Ovary (tissue), 3 donors: ENCODE measurements at regions not wholly inside any gene's neighbourhood (a gene's known extent, or its start where the extent isn't known, plus 50 kb on each side); places are given as distances from the start of the nearest gene placed in this dataset.

Source experiments
- CTCF ChIP-seq, 3 donors: fragments of 450-650 bp in 2 of 3; fragments of 200-600 bp in 1 of 3; IDR thresholded peaks; one replicate each; pipeline versions ENCODE4 v1.5.1 to v1.8.0; 2016 to 2022; ENCODE audit warnings: antibody characterized with exemption in 3 of 3, mild to moderate bottlenecking in 1 of 3
- EP300 ChIP-seq: sonication (generic); formaldehyde crosslinking; IDR thresholded peaks from one replicate; pipeline ENCODE4 v1.6.1; 2017; ENCODE audit warnings: antibody characterized with exemption
- POLR2A ChIP-seq: fragments of 450-650 bp; IDR thresholded peaks from one replicate; pipeline ENCODE4 v1.6.1; 2017; ENCODE audit warnings: antibody characterized with exemption, mild to moderate bottlenecking, moderate library complexity
- donor health status: DM: no; HTN: no; CAD: no.

DNA sequence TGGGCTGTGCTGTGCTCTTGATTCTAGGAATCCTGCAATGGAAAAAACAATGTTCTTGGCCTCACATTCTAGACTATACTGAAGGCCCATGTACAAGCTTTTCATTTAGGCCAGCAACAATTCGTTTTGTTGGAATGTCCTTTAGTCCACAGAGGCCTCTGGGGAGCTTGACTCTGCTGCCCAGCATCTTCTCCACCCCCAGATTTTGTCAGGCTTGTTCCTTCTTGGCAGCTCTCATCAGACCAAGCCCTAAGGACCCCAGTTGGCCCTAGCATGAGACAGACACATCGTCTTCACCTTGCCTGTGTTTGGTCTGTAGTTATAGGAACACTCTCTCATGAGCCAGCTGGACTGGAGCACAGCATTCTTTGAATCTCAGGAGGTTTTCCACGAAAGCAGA, 300.1 kb downstream of the VRK1 start:
- TF ChIP-seq CTCF (IDR thresholded peaks at IDR 0.05) (no peak), POLR2A (no peak), EP300 (no peak)
